Immature natural killer cell (primary cell): ENCODE measurements at regions not wholly inside any gene's neighbourhood (a gene's known extent, or its start where the extent isn't known, plus 50 kb on each side); places are given as distances from the start of the nearest gene placed in this dataset.
"Not testable (repeated sequence)": the region's sequence is repeated elsewhere in the genome, so short reads cannot be mapped to it uniquely, and the experiment has no call there.

Source experiments
- DNase-seq, 3 donors: peaks; one replicate each; pipeline ENCODE4 v3.0.0; 2022; ENCODE audit warnings: mixed read lengths in 1 of 3
- H3K27ac Mint-ChIP-seq, 6 donors: one replicate each; pipeline ENCODE4 v1.8.0; 2020; ENCODE audit warnings: mixed read lengths in 6 of 6, mild to moderate bottlenecking in 5 of 6, inconsistent platforms in 4 of 6, moderate library complexity in 3 of 6
- H3K27me3 Mint-ChIP-seq, 3 donors: one replicate each; pipeline ENCODE4 v1.8.0; 2020 to 2021; ENCODE audit warnings: low read depth in 3 of 3, mild to moderate bottlenecking in 3 of 3, mixed read lengths in 3 of 3, moderate library complexity in 3 of 3, inconsistent platforms in 1 of 3
- H3K36me3 Mint-ChIP-seq, 3 donors: one replicate each; pipeline ENCODE4 v1.8.0; 2020; ENCODE audit warnings: mixed read lengths in 3 of 3, inconsistent platforms in 2 of 3, mild to moderate bottlenecking in 2 of 3
- H3K4me1 Mint-ChIP-seq, 2 donors: one replicate each; pipeline ENCODE4 v1.8.0; 2020; ENCODE audit warnings: inconsistent platforms in 2 of 2, mild to moderate bottlenecking in 2 of 2, mixed read lengths in 2 of 2, moderate library complexity in 1 of 2
- H3K4me3 Mint-ChIP-seq, 5 donors: one replicate each; pipeline ENCODE4 v1.8.0; 2020; ENCODE audit warnings: mild to moderate bottlenecking in 5 of 5, mixed read lengths in 5 of 5, inconsistent platforms in 3 of 5, moderate library complexity in 3 of 5
- H3K9me3 Mint-ChIP-seq, 6 donors: one replicate each; pipeline ENCODE4 v1.8.0; 2020; ENCODE audit warnings: mild to moderate bottlenecking in 6 of 6, mixed read lengths in 6 of 6, inconsistent platforms in 4 of 6, moderate library complexity in 3 of 6

DNA sequence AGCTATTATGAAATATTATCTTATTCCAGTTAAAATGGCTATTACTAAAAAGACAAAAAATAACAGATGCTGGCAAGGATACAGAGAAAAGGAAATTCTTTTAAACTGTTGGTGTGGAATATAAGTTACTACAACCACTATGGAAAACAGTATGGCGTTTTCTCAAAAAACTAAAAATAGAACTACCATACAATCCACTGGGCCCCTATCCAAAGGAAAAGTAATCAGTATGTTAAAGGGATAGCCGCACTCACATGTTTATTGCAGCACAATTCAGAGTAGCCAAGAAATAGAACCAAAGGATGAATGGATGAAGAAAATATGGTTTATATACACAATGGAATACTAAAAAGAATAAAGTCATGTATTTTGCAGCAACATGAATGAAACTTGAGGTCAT lies 303.8 kb upstream of the ECI2 start:
- H3K27me3 Mint-ChIP-seq = peaks cover 0 to 4% (median 0%) of the 10 kb centered on the region in 3 donors
- no peak overlapping the region for H3K27ac Mint-ChIP-seq
- no peak for DNase-seq
- no peak overlapping the region for H3K4me3 Mint-ChIP-seq
- H3K36me3 Mint-ChIP-seq = no peaks in the 10 kb centered on the region
- no peaks in the 10 kb centered on the region for H3K4me1 Mint-ChIP-seq
- H3K9me3 Mint-ChIP-seq = peaks cover 0 to 2% (median 0%) of the 10 kb centered on the region in 6 donors

DNA sequence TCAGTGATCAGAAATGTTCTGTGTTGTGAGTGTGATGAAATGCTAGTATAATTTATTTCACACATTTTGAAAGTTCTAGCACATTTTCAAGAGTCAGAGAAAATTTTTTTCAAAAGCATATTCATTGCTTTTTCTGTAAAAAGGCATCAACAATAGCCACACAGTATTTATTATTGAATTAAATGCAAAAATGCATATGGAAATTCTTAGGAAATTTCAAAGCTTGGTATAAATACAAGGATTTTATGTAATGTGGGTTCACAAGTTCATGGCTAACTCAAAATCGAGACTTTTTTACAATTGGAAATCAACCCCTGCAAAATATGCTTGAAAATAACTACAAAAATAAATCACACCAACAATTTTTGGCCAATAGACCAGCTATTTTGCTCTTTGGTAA lies 302.0 kb upstream of the ECI2 start:
- no peaks in the 10 kb centered on the region for H3K4me1 Mint-ChIP-seq
- no peak for DNase-seq
- H3K9me3 Mint-ChIP-seq = peaks cover 0 to 2% (median 0%) of the 10 kb centered on the region in 6 donors
- H3K4me3 Mint-ChIP-seq = no peak overlapping the region
- H3K27me3 Mint-ChIP-seq = peaks cover 0 to 6% (median 0%) of the 10 kb centered on the region in 3 donors
- H3K27ac Mint-ChIP-seq = no peak overlapping the region
- H3K36me3 Mint-ChIP-seq = no peaks in the 10 kb centered on the region

DNA sequence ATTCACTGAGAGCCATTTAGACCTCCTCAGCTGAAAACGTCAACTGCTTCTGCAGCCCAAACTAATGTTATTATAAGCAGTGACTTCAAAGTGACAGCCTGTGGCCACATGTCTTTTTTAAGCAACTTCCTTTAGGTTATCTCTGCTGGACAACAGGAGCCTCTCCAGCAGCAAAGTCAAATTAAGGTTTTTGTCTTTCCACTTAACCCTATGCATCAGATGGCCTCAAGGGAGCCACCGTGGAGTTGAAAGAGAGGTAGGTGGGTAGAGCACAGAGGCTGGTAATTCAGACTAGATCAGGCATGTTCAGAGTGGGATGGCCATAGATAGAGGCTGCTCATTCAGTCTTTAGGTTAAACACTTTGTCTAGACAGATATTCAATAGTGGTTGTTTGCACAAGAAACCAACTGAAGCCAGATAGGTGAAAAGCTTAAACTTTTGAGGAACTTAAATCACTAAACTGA lies 300.6 kb upstream of the ECI2 start:
- Mint-ChIP-seq H3K9me3 (peaks cover 0 to 2% (median 0%) of the 10 kb centered on the region in 6 donors), H3K4me3 (no peak overlapping the region), H3K36me3 (no peaks in the 10 kb centered on the region), H3K27ac (no peak overlapping the region), H3K4me1 (no peaks in the 10 kb centered on the region), H3K27me3 (peaks cover 0 to 6% (median 0%) of the 10 kb centered on the region in 3 donors)
- no peak for DNase-seq

DNA sequence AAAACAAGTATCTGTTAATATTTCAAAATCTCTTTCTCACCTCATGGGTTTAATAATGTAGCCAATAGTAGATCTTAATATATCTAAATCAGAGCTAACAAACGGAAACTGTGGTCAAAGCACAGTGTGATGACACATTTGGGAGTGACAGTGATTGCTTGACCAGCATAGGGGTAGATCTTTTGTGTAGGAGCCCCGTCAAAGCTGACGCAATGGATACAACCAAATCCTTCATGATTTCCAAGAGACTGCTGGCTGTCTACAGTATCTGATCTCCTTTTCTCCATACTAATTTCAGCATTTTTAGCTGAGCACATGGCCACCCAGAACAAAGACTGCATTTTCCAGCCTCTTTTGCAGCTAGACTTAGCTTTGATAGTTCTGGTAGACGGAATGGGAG lies 299.3 kb upstream of the ECI2 start:
- Mint-ChIP-seq H3K4me3 (no peak overlapping the region), H3K4me1 (no peaks in the 10 kb centered on the region), H3K9me3 (peaks cover 0 to 3% (median 0%) of the 10 kb centered on the region in 6 donors), H3K36me3 (no peaks in the 10 kb centered on the region), H3K27ac (no peak overlapping the region), H3K27me3 (peaks cover 0 to 6% (median 0%) of the 10 kb centered on the region in 3 donors)
- no peak for DNase-seq

DNA sequence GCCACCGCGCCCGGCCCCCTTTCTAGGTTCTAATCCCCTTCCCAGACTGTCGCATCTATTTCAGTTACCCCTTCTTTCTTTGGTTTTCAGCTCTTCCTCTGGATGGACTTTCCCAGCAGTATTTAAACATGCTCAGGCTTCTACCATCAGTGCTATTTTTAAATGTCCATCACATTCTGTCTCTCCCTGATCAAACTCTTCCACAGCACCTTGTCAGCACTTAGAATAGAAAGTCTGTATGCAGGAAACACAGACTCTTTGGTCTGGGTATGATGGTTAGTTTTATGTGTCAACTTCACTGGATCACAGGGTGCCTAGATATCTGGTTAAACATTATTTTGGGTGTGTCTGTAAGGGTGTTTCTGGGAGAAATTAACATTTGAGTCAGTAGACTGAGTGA lies 297.8 kb upstream of the ECI2 start:
- no peak overlapping the region for H3K27ac Mint-ChIP-seq
- H3K9me3 Mint-ChIP-seq = peaks cover 0 to 5% (median 0%) of the 10 kb centered on the region in 6 donors
- no peak overlapping the region for H3K4me3 Mint-ChIP-seq
- peaks cover 0 to 6% (median 0%) of the 10 kb centered on the region in 3 donors for H3K27me3 Mint-ChIP-seq
- no peak for DNase-seq
- no peaks in the 10 kb centered on the region for H3K4me1 Mint-ChIP-seq
- no peaks in the 10 kb centered on the region for H3K36me3 Mint-ChIP-seq

DNA sequence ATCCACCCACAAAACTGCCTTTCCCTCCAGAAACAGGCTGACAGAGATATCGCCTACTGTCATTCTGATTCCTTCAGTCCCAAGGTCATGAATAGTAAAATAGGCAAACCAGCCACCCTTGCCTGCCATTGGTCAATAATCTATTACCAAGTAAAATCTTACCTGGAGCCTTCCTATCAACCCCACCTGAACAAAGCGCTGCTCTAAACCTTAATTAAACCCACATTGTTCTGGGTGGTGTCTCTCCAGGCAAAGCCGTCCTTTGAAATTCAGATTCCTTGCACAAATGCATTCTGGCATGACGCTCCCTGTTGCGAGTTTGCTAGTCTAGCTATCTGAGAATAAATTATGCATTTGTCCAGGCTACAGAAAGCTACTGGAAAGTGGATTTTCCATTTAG lies 291.6 kb upstream of the ECI2 start:
- DNase-seq = no peak
- Mint-ChIP-seq H3K9me3 (peaks cover 0 to 7% (median under 1%) of the 10 kb centered on the region in 6 donors), H3K4me1 (no peaks in the 10 kb centered on the region), H3K27me3 (no peaks in the 10 kb centered on the region), H3K27ac (no peak overlapping the region), H3K36me3 (no peaks in the 10 kb centered on the region), H3K4me3 (no peak overlapping the region)

DNA sequence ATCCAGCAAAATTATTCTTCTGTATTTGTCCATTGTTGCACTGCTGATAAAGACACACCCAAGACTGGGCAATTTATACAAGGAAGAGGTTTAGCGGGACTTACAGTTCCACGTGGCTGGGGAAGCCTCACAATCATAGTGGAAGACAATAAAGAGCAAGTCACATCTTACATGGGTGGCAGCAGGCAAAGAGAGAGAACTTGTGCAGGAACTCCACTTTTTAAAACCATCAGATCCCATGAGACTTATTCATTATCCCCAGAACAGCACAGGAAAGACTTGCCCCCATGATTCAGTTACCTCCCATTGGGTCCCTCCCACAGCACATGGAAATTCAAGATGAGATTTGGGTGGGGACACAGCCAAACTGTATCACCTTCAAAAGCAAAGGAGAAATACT lies 286.5 kb upstream of the ECI2 start:
- H3K4me1 Mint-ChIP-seq = no peaks in the 10 kb centered on the region
- H3K36me3 Mint-ChIP-seq = no peaks in the 10 kb centered on the region
- no peak overlapping the region for H3K27ac Mint-ChIP-seq

DNA sequence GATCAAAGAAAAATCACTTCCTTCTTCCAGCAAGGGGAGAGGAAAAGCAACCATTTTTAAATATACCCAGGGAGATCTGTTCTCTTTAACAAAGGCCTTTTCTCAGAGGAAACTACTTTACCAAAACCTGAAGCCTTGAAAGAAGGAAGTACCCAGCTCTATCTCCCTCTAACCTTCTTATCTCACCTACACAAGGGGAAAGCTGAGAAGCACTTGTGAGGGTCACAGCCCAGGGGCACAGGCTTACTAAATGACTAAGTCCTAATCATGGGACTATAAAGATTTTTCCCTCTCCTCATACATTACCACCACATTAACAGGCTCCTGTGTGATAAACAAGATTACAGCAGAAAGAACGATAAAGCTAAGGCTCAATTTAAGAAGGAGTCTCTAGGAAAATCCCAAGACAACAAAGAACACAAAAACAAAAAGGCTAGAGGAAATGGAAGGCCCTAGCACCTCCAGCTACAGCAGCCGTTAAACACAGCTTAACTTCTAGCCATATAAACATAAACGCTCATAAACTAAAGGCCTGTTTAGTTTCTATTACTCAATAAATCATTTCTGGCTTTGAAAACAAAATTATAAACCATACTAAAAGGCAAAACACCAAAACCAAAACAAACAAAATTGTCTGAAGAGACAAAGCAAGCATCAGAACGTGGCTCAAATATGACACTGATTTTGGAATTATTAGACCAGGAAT lies 284.9 kb upstream of the ECI2 start:
- Mint-ChIP-seq H3K27me3 (peaks cover 1 to 3% (median 2%) of the 10 kb centered on the region in 3 donors), H3K36me3 (no peaks in the 10 kb centered on the region), H3K4me3 (no peak overlapping the region), H3K4me1 (no peaks in the 10 kb centered on the region), H3K9me3 (peaks cover 0 to 7% (median 0%) of the 10 kb centered on the region in 6 donors), H3K27ac (no peak overlapping the region)
- DNase-seq = no peak

More for the DNA sequence above, 286.5 kb upstream of the ECI2 start:
- H3K9me3 Mint-ChIP-seq = peaks cover 0 to 9% (median 0%) of the 10 kb centered on the region in 6 donors
- no peak overlapping the region for H3K4me3 Mint-ChIP-seq
- peaks cover 1 to 3% (median 2%) of the 10 kb centered on the region in 3 donors for H3K27me3 Mint-ChIP-seq
- no peak for DNase-seq

DNA sequence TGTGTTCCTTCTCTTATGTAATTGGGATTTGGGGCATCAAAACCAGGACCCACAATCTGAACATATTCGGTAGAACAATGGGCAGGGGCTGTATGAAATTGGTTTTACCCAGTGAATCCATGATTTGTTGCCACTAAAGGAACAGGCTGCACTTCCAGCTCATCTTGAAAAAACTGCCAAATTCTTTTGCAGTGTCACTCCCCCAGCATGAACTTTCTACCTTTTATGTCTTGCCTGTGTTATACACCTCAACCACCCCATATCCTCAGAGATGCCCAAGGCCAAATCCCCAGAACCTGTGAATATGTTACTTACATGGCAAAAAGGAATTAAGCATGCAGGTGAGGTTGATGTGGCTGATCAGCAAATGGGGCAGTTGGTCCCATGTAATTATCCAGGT lies 280.2 kb upstream of the ECI2 start:
- H3K4me1 Mint-ChIP-seq = no peaks in the 10 kb centered on the region
- no peak for DNase-seq
- H3K27me3 Mint-ChIP-seq = peaks cover 1 to 7% (median 3%) of the 10 kb centered on the region in 3 donors
- H3K27ac Mint-ChIP-seq = no peak overlapping the region
- no peak overlapping the region for H3K4me3 Mint-ChIP-seq
- peaks cover 0 to 2% (median 0%) of the 10 kb centered on the region in 6 donors for H3K9me3 Mint-ChIP-seq
- no peaks in the 10 kb centered on the region for H3K36me3 Mint-ChIP-seq

DNA sequence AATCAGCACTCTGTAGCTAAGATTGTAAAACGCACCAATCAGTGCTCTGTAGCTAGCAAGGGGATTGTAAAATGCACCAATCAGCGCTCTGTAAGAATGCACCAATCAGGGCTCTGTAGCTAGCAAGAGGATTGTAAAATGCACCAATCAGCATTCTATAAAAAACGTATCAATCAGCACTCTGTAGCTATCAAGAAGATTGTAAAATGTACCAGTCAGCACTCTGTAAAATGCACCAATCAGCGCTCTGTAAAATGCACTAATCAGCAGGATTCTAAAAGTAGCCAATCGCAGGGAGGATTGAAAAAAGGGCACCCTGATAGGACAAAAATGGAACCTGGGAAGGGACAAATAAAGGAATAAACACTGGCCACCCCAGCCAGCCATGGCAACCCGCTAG lies 278.7 kb upstream of the ECI2 start:
- not testable (repeated sequence) for H3K27ac Mint-ChIP-seq, H3K36me3 Mint-ChIP-seq, H3K9me3 Mint-ChIP-seq, H3K4me3 Mint-ChIP-seq, H3K27me3 Mint-ChIP-seq, H3K4me1 Mint-ChIP-seq, DNase-seq

DNA sequence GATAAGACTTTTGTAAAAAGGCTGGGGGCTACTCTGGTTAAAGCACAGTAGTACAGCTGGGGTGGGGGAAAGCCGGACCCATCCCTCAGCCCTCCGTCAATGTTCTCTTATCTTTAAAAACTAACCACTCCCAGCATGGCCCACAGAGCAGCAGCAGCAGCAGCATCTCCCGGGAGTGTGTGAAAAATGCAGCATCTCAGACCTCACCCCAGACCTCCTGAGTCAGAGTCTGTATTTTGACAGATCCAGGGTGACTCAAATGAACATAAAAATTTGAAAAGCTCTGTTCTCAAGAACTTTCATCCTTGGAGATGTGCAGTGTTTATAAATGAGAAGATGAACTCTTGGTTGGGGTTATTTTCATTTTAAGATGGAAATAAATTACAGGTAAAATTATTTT lies 277.7 kb upstream of the ECI2 start:
- peaks cover 0 to 5% (median 2%) of the 10 kb centered on the region in 6 donors for H3K9me3 Mint-ChIP-seq
- DNase-seq = no peak
- H3K27me3 Mint-ChIP-seq = peaks cover 3 to 5% (median 4%) of the 10 kb centered on the region in 3 donors
- H3K4me3 Mint-ChIP-seq = no peak overlapping the region
- H3K4me1 Mint-ChIP-seq = no peaks in the 10 kb centered on the region
- no peak overlapping the region for H3K27ac Mint-ChIP-seq
- H3K36me3 Mint-ChIP-seq = no peaks in the 10 kb centered on the region

DNA sequence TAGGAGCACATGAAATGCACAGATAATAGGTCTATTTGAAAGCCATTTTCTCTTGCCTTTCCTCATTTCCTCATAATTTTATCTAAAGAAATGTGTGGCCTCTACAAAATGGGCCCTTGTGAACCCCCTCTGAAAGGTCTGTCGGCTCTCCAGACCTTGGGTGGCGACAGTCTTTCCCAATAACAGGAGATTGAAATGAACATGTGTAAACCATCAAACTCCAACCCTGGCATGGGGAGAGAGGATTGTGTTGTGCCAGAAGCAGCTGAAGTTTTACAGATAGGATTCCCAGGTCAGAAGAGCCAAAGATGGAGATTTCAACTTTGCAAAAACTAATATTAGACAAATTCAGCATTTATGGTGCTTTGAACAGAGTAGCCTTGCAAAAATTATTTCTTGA lies 277.1 kb upstream of the ECI2 start:
- Mint-ChIP-seq H3K27me3 (peaks cover 3 to 7% (median 5%) of the 10 kb centered on the region in 3 donors), H3K4me1 (no peaks in the 10 kb centered on the region), H3K4me3 (no peak overlapping the region), H3K9me3 (peaks cover 0 to 6% (median 2%) of the 10 kb centered on the region in 6 donors), H3K36me3 (no peaks in the 10 kb centered on the region), H3K27ac (no peak overlapping the region)
- DNase-seq = no peak

DNA sequence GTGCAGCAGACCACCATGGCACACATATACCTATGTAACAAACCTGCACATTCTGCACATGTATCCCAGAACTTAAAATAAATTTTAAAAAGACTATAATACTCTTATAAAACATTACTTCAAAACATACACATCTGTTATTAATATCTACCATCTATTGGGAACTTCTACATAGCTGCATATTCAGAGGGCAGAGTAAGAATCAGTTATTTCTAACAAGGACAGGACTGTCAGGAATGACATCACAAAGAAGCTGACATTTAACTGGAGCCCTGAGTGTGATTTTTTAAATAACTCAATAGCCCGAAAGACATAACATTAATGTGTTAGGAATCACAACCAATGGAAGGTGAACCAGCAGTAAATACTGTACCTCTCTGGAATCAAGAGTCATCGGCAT lies 276.7 kb upstream of the ECI2 start:
- H3K36me3 Mint-ChIP-seq = no peaks in the 10 kb centered on the region
- H3K27ac Mint-ChIP-seq = no peak overlapping the region
- no peak for DNase-seq
- H3K27me3 Mint-ChIP-seq = peaks cover 3 to 7% (median 5%) of the 10 kb centered on the region in 3 donors
- H3K4me3 Mint-ChIP-seq = no peak overlapping the region
- H3K4me1 Mint-ChIP-seq = no peaks in the 10 kb centered on the region
- peaks cover 0 to 6% (median 3%) of the 10 kb centered on the region in 6 donors for H3K9me3 Mint-ChIP-seq

DNA sequence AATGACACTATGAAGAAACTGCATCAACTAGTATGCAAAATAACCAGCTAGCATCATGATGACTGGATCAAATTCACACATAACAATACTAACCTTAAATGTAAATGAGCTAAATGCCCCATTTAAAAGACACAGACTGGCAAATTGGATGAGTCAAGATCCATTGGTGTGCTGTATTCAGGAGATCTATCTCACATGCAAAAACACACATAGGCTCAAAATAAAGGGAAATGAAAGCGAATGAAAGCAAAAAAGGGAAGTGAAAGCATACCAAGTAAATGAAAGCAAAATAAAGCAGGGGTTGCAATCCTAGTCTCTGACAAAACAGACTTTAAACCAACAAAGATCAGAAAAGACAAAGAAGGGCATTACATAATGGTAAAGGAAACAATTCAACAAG lies 272.3 kb upstream of the ECI2 start:
- not testable (repeated sequence) for H3K4me1 Mint-ChIP-seq, DNase-seq, H3K27ac Mint-ChIP-seq, H3K36me3 Mint-ChIP-seq, H3K9me3 Mint-ChIP-seq, H3K27me3 Mint-ChIP-seq, H3K4me3 Mint-ChIP-seq
